HG02763 (cell line): ENCODE measurements at regions not wholly inside any gene's neighbourhood (a gene's known extent, or its start where the extent isn't known, plus 50 kb on each side); places are given as distances from the start of the nearest gene placed in this dataset.

Experiments used
- ATAC-seq: cut with Tn5 transposase; IDR thresholded peaks from one replicate; pipeline ENCODE4 v1.9.1; 2021; ENCODE audit warnings: mild to moderate bottlenecking, moderate library complexity; ENCODE audit not compliant: unreplicated experiment

- no peak for ATAC-seq
Observed at GRCh38 chr11:112354364-112354763, 93.7 kb upstream of the PLET1 start.

GRCh38 chr11:112355726-112356125 is 95.1 kb upstream of the PLET1 start:
- ATAC-seq, result no peak

- ATAC-seq, result no peak
Observed at GRCh38 chr11:112357488-112357887, 96.8 kb upstream of the PLET1 start.

- ATAC-seq, result no peak
Observed at GRCh38 chr11:112361396-112361795, 100.7 kb upstream of the PLET1 start.

GRCh38 chr11:112363527-112363926 is 102.9 kb upstream of the PLET1 start:
- ATAC-seq, result no peak

GRCh38 chr11:112364962-112365481 is 104.4 kb upstream of the PLET1 start:
- no peak for ATAC-seq

- no peak for ATAC-seq
Observed at GRCh38 chr11:112366012-112366411, 105.4 kb upstream of the PLET1 start.

- ATAC-seq, result no peak
Observed at GRCh38 chr11:112366777-112367176, 106.1 kb upstream of the PLET1 start.

- no peak for ATAC-seq
Observed at GRCh38 chr11:112367461-112367860, 106.8 kb upstream of the PLET1 start.

- no peak for ATAC-seq
Observed at GRCh38 chr11:112367895-112368294, 107.2 kb upstream of the PLET1 start.

GRCh38 chr11:112368381-112368780 is 107.7 kb upstream of the PLET1 start:
- ATAC-seq, result no peak

- no peak for ATAC-seq
Observed at GRCh38 chr11:112369374-112369773, 108.7 kb upstream of the PLET1 start.

GRCh38 chr11:112369916-112370315 is 109.3 kb upstream of the PLET1 start:
- ATAC-seq, result no peak

- ATAC-seq, result no peak
Observed at GRCh38 chr11:112374486-112375140, 114.0 kb upstream of the PLET1 start.

GRCh38 chr11:112377946-112378345 is 117.3 kb upstream of the PLET1 start:
- ATAC-seq, result no peak

GRCh38 chr11:112380464-112380863 is 119.8 kb upstream of the PLET1 start:
- ATAC-seq, result no peak

GRCh38 chr11:112381578-112381977 is 120.9 kb upstream of the PLET1 start:
- ATAC-seq, result no peak

- ATAC-seq, result no peak
Observed at GRCh38 chr11:112382561-112382960, 121.9 kb upstream of the PLET1 start.

GRCh38 chr11:112388496-112388895 is 127.8 kb upstream of the PLET1 start:
- no peak for ATAC-seq

- ATAC-seq, result no peak
Observed at GRCh38 chr11:112391086-112391485, 130.4 kb upstream of the PLET1 start.

- no peak for ATAC-seq
Observed at GRCh38 chr11:112392904-112393303, 132.2 kb upstream of the PLET1 start.

- no peak for ATAC-seq
Observed at GRCh38 chr11:112394304-112394703, 133.6 kb upstream of the PLET1 start.

- no peak for ATAC-seq
Observed at GRCh38 chr11:112396076-112396475, 135.4 kb upstream of the PLET1 start.
